ENCODE measurements at regions not wholly inside any gene's neighbourhood (a gene's known extent, or its start where the extent isn't known, plus 50 kb on each side); places are given as distances from the start of the nearest gene placed in this dataset.

DNA sequence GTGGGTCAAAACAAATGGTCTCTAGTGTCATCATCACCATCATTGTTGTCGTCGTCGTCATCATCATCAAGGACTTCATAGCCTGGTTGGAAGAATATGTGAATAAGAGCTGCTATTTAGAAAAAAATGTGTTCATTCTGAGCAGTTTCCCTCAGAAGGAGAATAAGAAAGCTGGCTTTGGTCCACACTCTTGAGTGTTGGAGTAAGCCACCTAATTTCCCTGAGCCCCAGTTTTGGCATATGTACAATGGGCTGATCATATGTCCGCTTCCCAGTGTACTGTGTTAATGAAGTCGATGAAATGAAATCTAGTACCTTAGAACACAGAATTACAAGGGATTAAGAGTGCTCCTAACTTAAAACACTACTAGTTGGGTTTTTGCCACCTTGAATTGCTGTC is 545.5 kb downstream of the CCDC171 start:
- no peak for DNase-seq (ENCODE audit: low spot score)

DNA sequence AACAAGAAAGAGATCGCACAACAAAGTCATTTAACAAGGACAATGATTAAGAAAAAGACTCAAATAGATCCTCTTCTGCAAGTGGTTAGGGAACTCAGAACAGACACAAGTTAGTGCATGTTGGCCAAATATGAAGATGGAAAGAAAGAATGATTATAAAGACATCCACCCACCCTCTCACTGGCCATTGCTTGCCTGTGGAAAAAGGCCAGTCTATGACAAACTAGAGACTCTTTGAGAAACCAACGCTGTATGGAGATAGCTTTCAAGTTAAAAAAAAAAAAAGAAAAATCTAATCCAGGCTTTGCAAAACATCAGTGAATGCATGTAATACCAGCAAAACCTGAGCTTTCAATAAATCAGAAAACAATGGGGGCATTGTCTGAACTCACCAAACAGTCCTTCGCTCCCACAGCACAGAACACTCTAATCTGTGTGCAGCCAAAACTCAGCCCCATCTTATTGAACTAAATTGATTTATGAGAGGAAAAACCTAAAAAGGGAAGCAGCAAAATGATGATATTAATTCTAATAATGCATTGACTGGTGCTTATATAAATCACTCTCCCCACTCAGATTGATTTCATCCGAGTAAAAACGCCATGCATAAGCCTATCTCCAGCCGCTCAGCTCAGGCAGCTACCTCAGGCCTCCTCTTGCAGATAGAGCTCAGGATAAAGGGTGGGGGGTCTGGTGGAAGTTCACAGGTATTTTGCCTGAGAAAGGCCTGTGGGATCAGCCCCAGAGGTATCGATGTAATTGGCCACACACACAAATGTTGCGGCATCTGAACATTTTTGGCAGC is 547.1 kb downstream of the CCDC171 start:
- DNase-seq (ENCODE audit: low spot score): no peak

DNA sequence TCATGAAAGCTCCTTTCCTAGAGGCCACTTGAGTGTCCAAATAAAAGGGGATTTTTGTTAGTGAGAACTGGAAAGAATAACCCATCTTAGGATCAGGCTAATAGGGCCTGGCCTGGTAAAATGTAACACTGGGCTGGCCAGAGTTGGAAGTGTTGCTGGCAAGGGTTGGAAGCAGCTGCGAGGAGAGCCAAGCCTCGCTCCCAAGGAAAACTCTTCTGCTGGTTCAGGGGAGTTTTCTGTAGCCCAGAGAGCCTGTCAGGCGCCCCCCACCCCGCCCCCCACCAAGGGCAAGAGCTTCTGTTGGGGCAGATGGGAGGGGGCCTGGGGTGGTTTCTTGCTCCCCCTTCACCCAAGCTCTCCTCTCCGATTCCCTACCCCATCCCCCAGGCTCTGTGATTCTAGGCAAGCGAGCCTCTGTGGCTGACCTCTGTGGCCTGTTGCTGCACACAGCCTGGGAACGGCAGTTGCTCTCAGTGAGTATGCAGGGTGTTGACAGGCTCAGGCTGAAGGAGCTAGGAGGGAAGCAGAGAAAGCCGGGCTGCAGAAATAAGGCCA is 547.8 kb downstream of the CCDC171 start:
- DNase-seq (ENCODE audit: low spot score): peak; percentile 38

DNA sequence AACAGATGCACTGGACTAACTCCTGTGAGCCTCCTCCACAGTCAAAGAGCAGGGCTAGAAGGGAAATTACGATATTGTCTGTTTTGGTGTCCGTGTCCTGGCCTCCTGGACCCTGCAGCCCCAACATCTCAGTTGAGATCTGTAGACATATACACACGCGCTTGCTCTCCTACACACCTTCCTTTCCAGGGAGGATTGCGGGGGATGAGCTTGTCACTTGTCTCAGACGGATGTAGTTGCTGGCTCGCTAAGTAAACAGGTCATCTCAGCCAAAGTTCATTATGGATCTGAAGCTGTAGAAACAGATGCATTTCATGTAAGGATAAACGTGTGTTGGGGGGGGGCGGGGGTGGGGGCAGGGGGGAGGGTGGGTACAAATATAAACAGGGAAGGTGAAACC is 549.3 kb downstream of the CCDC171 start:
- no peak for DNase-seq (ENCODE audit: low spot score)

DNA sequence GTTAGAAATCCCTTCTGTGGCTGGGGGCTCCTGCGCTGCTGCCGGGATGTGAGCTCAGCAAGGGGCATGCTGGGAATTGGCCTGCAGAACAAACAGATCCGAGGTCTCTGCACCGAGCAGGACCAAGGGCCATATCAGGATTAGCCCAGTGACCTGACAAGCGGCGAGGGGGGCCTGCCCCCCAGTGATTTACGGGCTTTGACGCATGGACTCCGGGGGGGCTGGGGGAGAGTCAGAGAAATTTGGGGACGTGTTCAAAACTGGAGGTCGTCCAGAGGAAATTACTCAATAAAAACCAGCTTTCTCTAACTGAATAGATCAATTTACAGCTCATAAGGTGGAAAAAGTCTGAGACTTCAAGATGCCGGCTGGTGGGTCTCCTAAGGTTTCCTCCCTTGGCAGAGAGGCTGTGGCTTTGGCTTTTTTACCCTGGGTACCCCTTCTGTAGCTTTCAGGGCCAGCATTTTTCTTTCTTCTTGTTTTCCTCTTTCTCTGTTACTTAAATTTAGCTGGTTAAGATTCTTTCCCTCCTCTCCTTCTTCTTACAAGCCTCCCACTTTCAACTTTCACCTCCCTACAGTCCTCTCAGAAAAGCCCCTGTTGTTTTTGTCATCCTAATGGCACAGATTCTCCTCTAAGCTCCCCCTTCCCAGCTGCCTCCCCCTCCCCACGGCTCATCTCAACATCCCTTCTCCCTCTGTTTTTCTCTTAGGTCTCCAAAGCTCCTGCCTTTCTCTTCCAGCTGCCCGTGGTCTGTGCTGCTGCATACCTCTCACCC is 551.0 kb downstream of the CCDC171 start:
- DNase-seq (ENCODE audit: low spot score): no peak

DNA sequence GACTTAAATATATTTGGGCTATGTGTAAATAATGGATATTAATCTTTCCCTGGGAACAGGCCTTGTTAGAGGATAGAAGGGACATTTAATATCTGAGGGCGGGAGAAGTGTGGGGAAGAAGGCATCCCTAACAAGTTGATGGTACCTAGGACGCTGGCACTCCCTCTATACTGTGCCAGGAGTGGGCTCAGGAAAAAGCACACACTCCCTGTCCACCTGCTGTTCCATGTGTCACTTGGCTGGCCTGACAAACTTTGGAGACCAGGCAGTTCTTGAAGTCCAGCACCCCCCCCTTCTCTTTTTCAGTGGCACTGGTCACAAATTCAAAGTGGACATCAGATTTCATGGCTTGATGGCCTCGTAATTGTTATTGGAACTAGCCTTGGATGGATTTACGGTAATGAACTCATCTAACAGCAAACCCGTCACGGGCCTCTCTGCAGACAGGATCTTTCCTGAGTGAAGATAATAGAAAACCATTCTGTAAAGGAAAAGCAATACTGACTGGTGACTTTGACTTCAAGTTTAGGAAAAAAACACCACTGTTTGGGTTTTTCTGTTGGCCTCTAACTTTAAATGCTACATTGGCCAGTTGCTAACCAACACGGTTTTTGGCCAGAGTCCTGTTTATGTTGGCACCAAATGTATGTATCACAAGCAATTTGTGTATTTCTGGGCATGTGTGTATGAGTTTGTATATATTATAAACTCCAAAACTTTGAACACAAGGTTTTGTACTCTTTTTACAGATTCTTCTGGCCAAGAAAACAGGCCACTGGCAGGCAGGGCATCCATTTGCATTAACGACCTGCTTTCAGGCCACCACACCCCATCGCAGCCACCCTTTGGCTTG is 552.6 kb downstream of the CCDC171 start:
- no peak for DNase-seq (ENCODE audit: low spot score)

DNA sequence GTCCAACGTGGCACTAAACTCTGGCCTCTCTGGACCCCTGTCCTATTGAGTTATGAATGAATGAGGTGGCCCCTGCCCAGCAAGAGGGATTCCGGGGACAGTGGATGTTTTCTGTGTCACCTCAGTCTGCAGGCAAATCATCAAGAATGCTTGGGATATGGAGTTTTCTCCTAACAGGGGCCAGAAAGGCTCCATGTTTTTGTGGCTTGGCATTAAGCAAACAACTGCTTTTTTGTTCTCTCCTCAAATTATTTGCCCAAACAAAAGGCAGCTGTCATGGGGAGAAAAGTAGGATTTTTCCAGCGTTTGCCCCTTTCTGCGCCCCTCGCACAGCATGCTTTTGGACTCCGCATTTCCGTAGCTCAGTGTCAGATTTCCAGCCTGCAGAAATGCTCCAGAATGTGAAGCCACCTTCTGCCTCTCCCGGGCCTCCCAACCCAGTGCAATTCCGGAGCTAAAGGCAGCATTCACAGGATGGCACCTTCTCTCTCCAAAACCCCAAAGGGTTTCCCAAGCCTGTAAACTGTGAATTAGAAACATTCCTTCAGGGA is 553.3 kb downstream of the CCDC171 start:
- no peak for DNase-seq (ENCODE audit: low spot score)

DNA sequence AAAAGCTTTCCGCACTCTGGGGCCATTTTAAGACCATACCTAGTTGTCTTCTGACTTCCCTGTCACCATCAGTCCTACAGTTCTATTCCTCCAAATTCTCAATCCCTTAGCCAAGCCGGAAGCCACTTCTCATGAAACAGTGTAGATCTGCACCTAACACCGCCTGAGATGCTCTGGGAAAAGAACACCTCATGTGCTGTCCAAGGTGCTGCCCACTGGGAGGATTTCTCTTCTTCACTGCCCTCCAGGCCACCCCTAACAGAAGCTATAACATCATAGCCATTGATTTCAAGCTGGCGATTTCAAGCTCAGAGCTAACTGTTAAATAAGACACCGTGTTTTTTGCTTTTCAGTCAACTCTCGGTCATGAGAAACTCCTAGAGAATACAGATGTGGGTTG is 559.3 kb downstream of the CCDC171 start:
- DNase-seq (ENCODE audit: low spot score): peak; percentile 42

DNA sequence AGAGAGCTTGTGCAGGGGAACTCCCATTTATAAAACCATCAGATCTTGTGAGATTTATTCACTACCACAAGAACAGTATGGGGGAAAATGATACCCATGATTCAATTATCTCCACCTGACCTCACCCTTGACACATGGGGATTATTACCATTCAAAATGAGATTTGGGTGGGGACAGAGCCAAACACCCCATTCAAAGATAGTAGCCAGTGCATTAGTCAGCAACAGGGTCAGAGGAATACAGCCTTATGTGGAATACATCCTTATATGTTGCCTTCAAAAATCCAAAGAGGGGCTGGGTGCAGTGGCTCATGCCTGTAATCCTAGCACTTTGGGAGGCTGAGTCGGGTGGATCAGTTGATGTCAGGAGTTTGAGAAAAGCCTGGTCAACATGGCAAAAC is 563.2 kb downstream of the CCDC171 start:
- no peak for DNase-seq (ENCODE audit: low spot score)

DNA sequence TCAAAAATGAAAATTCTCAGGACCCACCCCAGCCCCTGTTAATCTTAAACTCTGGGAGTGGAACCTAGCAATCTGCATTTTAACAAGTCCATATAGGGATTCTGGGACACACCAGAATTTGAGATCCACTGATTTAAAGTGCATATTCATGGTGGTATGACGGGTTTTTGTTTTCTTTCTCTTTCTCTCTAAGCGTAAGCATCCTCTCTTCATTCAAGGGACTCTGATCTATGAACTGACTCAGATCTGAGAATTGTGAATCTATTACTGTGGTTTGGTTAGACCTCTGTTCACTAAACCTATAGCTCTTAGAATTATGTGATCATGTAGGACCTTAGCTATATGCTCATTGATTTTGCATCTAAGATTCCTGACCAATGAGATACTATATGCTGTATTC is 565.2 kb downstream of the CCDC171 start:
- DNase-seq (ENCODE audit: low spot score): no peak

DNA sequence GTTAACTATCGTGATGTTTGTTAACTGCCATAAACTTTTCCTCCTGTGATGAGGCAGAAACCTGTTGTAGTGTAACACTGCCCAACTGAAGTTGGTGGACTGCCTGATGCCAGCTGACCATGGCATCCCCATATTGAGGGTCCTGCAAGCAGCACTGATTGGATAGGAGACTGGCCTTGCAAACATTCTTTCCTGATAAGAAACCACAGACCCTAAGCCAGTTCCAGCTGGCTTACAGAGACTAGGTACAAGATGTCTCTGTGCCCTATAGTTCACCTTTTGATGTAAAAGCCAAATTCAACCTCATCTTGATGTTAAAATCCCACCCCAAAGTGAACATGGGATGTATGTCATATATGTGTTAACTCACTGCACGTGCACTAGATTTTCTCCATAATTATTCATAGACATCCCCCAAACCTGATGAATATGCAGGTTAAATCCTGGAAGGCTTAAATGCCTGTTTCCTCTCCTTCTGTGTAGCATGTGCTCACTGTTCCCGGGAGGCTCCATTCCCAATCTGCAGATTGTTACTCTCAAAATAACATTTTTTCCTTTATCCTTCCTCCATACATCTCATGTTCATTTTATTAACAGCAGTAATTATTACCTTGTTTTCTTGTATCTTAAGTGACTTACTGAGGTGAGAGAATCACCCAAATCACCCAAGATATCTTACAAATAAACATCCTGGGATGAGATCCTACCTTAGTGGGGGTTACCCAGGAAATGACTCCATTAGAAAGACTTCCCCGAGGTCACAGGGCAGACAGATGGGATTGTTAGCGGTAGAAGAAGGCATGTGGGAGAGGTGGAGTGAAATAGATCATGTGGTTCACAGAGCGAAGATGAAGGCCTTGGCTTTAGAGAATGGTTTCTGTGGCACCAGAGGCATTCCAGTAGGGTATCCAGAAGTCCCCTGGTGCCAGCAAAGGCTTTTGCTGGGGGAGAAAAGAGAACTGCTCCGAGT is 566.7 kb downstream of the CCDC171 start:
- DNase-seq (ENCODE audit: low spot score): no peak

DNA sequence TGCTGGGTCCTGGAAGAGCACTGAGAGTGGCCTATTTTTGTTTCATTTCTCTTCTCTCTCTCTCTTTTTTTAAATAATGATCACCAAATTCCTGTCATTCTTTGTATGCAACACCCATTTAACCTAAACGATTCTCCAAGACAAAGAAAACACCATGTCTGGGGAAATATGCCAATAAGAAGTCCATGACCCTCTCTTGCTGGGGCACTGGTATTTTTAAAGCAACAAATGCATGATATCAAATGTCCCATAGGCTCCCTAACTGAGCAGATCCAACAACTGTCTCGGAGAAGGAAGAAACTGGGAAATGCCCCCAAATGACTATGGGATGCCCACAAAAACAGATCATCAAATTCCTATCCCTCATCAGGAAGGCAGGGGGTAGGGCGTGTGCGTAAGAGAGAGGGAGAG is 567.4 kb downstream of the CCDC171 start:
- no peak for DNase-seq (ENCODE audit: low spot score)

DNA sequence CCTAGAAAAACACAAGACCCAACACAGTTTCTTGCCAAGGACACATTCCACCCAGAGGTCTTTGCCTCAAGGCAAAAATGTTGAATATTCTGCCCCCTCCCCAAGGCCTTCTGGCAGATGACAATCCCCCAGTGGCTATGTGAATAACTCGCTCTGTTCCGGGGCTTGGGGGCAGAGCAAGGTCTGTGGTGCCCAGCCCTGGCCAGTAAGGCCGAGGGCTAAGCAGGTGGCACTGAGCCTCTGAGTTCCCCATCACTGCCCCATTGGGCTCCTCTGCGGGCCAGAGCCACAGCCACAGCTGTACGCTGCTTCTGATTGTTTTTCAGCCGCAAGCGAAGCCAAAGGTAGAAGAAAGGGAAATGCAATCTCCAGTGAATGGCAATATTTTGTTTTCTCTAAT is 567.9 kb downstream of the CCDC171 start:
- no peak for DNase-seq (ENCODE audit: low spot score)

DNA sequence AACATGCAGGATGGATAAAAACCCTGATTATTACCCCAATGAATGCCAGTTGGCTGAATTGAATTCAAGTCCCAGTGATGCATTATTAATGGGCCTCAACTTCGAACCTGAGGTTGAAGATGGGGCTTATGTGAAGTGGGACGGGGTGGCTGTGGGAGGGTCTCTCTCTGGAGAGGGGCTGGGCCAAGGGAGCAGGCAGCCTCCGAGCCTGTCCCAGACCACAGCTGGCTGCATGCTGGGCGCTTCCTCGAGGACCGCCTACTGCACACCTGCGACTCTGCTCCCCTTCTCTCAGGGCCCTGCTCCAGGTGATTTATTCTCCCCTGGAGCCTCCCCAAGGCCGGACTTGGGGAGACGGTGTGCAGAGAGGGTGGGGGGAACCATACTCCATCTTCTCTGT is 568.3 kb downstream of the CCDC171 start:
- DNase-seq (ENCODE audit: low spot score): no peak

DNA sequence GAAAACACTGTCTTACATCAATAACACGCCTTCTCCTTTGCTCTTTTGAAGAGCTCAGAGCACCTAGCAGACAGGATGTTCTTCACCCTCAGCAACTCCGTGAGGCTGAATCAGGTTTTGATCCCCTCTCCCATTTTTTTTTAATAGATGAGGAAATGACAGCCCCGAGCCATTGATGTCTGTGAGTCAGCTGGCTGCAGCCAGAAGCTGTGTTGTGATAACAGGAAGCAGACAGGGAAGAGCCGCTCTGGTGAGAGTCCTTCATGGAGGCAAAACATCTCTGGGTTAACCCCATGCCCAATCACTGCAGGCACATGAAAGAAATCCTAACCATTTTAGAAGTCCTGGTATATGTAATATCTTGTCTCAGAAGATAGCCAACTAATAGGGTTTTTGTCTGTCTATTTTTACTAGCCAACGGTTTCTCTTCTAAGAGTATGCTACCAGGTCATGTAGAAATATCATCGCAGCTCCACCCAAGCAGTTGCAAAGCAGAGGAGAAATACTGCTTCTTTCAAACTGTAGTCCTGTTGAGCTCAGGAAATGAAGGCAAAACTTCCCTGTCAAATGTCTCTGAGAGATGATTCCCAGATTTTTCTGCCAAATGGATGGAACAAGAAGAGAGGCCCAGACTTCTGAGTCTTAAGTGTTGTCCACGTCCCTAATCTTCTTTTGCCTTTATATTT is 568.9 kb downstream of the CCDC171 start:
- no peak for DNase-seq (ENCODE audit: low spot score)

DNA sequence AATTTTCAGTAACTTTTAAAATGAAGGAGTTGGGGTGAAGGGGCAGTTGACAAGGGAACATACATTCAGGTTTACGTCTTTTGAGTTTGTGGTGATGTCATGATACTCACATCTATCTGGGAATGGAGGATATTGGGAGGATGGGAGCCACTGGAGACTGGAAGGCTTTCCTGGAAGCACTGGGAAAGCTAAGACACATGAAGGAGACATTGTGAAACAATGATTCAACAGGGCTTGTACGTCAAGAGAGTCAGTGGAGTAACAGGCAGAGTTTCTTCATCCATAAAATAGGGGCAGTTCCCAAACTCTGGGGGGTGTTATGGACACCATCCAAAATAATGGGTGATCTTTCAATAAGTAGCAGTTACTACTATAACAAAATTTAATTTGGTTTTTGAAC is 572.8 kb downstream of the CCDC171 start:
- DNase-seq (ENCODE audit: low spot score): no peak

DNA sequence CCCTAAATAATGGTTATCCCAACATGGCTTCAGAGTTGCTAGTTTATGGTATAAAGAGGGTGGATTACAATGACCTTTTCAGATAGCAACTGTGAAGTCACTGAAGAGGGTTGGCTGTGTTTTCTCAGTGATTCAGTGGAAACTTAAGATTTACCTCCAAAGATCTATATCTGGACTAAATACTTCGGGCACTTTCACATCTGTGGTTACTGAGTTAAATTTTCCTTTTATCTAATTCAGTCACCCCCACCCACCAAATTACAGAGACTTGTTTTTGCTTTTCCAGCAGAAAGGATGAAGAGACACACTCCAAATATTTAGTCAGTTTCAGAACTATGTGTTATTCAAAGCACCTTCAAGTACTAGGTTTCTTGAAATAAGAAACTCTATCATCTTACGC is 573.2 kb downstream of the CCDC171 start:
- DNase-seq (ENCODE audit: low spot score): no peak

DNA sequence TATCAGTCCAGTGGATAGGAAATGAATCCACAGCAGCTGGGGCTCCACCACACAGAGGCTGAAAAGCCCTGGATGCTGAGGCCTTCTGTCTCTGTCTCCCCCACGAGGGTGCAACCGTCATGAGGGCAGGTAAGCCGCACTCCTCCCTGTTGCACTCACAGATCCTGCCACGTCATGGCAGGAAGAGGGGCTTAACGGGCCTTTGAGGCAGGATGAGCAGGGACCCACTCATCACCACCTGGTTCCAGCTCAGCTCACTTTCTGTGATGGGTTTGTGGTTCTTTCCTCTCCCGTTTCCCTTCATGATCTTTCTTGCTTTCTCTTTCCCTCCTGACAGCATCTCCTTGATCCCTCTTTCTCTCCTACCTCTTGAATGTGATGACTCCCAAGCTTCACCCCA is 575.2 kb downstream of the CCDC171 start:
- DNase-seq (ENCODE audit: low spot score): no peak

DNA sequence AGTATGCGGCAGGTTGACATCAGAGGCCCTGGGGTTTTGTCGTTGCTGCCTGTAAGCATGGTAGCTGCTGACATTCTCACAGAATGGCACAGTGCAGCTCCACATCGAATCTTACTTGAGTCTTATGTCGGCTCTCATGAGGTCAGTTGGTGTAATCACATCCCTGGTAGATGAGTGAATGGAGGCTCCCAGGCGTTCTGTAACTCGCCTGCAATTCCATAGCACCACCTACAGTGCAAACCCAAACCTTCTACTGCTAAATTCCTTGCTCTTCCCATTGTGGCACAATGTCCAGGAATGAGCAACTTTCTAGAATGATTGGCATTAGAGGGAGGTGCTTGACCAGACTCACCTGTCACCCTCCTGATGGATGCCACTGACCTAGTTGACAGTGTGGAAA is 578.4 kb downstream of the CCDC171 start:
- peak; percentile 54 for DNase-seq (ENCODE audit: low spot score)

DNA sequence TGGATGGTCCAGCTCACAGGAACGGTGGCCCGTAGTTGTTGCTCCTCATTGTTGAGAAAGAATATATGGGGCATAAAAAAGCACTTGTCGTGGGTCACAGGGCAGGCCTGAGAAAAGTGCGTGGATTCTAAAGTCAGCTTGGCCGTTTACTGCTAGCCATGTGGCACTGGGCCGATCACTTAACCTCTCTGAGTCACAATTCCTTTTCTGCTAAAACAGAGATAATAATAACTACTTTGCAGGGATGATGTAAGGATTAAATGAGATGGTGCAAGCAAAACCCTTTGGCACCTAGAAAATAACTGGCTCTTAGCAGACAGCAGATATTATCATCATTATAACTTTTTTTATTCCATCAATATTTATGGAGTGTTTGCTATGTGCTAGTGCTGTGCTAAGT is 579.7 kb downstream of the CCDC171 start:
- no peak for DNase-seq (ENCODE audit: low spot score)
